ENCODE measurements at regions not wholly inside any gene's neighbourhood (a gene's known extent, or its start where the extent isn't known, plus 50 kb on each side); places are given as distances from the start of the nearest gene placed in this dataset.

- Mint-ChIP-seq H3K4me1 (ENCODE audit: low read depth) (no peaks in the 10 kb centered on the region), H3K27me3 (no peaks in the 10 kb centered on the region), H3K36me3 (ENCODE audit: low read depth) (no peaks in the 10 kb centered on the region), H3K27ac (no peak overlapping the region), H3K4me3 (no peak overlapping the region), H3K9me3 (no peaks in the 10 kb centered on the region)
- ATAC-seq (ENCODE audit: poor library complexity) (no peak), DNase-seq (no peak)
- POLR2A ChIA-PET = no interaction called here
- Histone ChIP-seq H3K36me3 (ENCODE audit: insufficient read depth, low read length) (no peaks in the 10 kb centered on the region), H3K27me3 (ENCODE audit: control insufficient read depth in 1 of 2, insufficient read depth in 2 of 2, low read length in 2 of 2) (no peaks in the 10 kb centered on the region), H3K27ac (ENCODE audit: low read depth in 1 of 2, low read length in 2 of 2) (no peak overlapping the region), H3K4me3 (ENCODE audit: low read length) (no peak overlapping the region), H3K9me3 (ENCODE audit: control insufficient read depth in 1 of 2, insufficient read depth in 1 of 2, low read length in 2 of 2) (no peaks in the 10 kb centered on the region), H3K4me1 (ENCODE audit: insufficient read depth, low read length) (no peaks in the 10 kb centered on the region)
- no peak for TF ChIP-seq CTCF (IDR thresholded peaks at IDR 0.05)
- intact Hi-C loops (cut with DNase I, micrococcal nuclease) = no loop called here
- CTCF ChIA-PET = no interaction called here
Observed at GRCh38 chr5:52007230-52007858, 624.1 kb downstream of the ISL1 start.

- Mint-ChIP-seq H3K4me3 (no peak overlapping the region), H3K36me3 (ENCODE audit: low read depth) (no peaks in the 10 kb centered on the region), H3K4me1 (ENCODE audit: low read depth) (no peaks in the 10 kb centered on the region), H3K27me3 (no peaks in the 10 kb centered on the region), H3K27ac (no peak overlapping the region), H3K9me3 (no peaks in the 10 kb centered on the region)
- CTCF ChIA-PET = no interaction called here
- no peak overlapping the region for H3K27ac ChIP-seq (ENCODE audit: low read depth in 1 of 2, low read length in 2 of 2)
- no peaks in the 10 kb centered on the region for H3K27me3 ChIP-seq (ENCODE audit: control insufficient read depth in 1 of 2, insufficient read depth in 2 of 2, low read length in 2 of 2)
- POLR2A ChIA-PET = no interaction called here
- no peak for DNase-seq
- H3K36me3 ChIP-seq (ENCODE audit: insufficient read depth, low read length) = no peaks in the 10 kb centered on the region
- H3K9me3 ChIP-seq (ENCODE audit: control insufficient read depth in 1 of 2, insufficient read depth in 1 of 2, low read length in 2 of 2) = no peaks in the 10 kb centered on the region
- TF ChIP-seq CTCF (IDR thresholded peaks at IDR 0.05) = no peak
- no peak for ATAC-seq (ENCODE audit: poor library complexity)
- no peak overlapping the region for H3K4me3 ChIP-seq (ENCODE audit: low read length)
- intact Hi-C loops (cut with DNase I, micrococcal nuclease) = no loop called here
- no peaks in the 10 kb centered on the region for H3K4me1 ChIP-seq (ENCODE audit: insufficient read depth, low read length)
Observed at GRCh38 chr5:52010454-52010853, 627.2 kb downstream of the ISL1 start.

- DNase-seq (no peak), ATAC-seq (ENCODE audit: poor library complexity) (no peak)
- H3K4me3 ChIP-seq (ENCODE audit: low read length) = no peak overlapping the region
- intact Hi-C loops (cut with DNase I, micrococcal nuclease) = no loop called here
- no peaks in the 10 kb centered on the region for H3K27me3 ChIP-seq (ENCODE audit: control insufficient read depth in 1 of 2, insufficient read depth in 2 of 2, low read length in 2 of 2)
- no peak for TF ChIP-seq CTCF (IDR thresholded peaks at IDR 0.05)
- Mint-ChIP-seq H3K9me3 (no peaks in the 10 kb centered on the region), H3K4me1 (ENCODE audit: low read depth) (no peaks in the 10 kb centered on the region), H3K36me3 (ENCODE audit: low read depth) (no peaks in the 10 kb centered on the region), H3K27me3 (no peaks in the 10 kb centered on the region), H3K27ac (no peak overlapping the region), H3K4me3 (no peak overlapping the region)
- no peaks in the 10 kb centered on the region for H3K36me3 ChIP-seq (ENCODE audit: insufficient read depth, low read length)
- ChIA-PET POLR2A (no interaction called here), CTCF (no interaction called here)
- H3K9me3 ChIP-seq (ENCODE audit: control insufficient read depth in 1 of 2, insufficient read depth in 1 of 2, low read length in 2 of 2) = no peaks in the 10 kb centered on the region
- H3K4me1 ChIP-seq (ENCODE audit: insufficient read depth, low read length) = no peaks in the 10 kb centered on the region
- no peak overlapping the region for H3K27ac ChIP-seq (ENCODE audit: low read depth in 1 of 2, low read length in 2 of 2)
Observed at GRCh38 chr5:52013523-52013922, 630.3 kb downstream of the ISL1 start.
